ENCODE measurements at regions not wholly inside any gene's neighbourhood (a gene's known extent, or its start where the extent isn't known, plus 50 kb on each side); places are given as distances from the start of the nearest gene placed in this dataset.

DNA sequence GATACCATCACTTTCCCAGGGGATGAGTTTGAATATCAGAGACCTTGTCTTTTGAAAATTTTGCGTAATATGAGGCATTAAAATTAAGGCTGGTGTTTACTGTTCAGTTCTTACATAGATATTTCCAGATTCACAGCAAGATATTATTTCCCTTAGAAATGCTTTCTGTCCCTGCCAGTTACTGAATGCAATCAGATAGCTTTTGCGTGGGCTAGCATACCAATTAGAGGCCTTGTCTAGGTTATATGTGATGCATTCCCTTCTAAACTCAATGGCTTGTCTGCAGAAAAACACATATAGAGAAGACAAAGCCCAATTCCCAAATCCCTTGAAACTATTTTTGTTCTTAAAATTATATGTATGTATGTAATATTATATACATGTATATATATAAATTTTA is 167.8 kb downstream of the RMST start:
- TF ChIP-seq, protein P1, sequence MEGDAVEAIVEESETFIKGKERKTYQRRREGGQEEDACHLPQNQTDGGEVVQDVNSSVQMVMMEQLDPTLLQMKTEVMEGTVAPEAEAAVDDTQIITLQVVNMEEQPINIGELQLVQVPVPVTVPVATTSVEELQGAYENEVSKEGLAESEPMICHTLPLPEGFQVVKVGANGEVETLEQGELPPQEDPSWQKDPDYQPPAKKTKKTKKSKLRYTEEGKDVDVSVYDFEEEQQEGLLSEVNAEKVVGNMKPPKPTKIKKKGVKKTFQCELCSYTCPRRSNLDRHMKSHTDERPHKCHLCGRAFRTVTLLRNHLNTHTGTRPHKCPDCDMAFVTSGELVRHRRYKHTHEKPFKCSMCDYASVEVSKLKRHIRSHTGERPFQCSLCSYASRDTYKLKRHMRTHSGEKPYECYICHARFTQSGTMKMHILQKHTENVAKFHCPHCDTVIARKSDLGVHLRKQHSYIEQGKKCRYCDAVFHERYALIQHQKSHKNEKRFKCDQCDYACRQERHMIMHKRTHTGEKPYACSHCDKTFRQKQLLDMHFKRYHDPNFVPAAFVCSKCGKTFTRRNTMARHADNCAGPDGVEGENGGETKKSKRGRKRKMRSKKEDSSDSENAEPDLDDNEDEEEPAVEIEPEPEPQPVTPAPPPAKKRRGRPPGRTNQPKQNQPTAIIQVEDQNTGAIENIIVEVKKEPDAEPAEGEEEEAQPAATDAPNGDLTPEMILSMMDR (IDR thresholded peaks at IDR 0.05), result no peak
- TF ChIP-seq EZH2 (IDR thresholded peaks at IDR 0.05; ENCODE audit: borderline replicate concordance, insufficient read depth, low read depth, low read length, poor library complexity, severe bottlenecking), result no peak
